ENCODE measurements at regions not wholly inside any gene's neighbourhood (a gene's known extent, or its start where the extent isn't known, plus 50 kb on each side); places are given as distances from the start of the nearest gene placed in this dataset.

DNA sequence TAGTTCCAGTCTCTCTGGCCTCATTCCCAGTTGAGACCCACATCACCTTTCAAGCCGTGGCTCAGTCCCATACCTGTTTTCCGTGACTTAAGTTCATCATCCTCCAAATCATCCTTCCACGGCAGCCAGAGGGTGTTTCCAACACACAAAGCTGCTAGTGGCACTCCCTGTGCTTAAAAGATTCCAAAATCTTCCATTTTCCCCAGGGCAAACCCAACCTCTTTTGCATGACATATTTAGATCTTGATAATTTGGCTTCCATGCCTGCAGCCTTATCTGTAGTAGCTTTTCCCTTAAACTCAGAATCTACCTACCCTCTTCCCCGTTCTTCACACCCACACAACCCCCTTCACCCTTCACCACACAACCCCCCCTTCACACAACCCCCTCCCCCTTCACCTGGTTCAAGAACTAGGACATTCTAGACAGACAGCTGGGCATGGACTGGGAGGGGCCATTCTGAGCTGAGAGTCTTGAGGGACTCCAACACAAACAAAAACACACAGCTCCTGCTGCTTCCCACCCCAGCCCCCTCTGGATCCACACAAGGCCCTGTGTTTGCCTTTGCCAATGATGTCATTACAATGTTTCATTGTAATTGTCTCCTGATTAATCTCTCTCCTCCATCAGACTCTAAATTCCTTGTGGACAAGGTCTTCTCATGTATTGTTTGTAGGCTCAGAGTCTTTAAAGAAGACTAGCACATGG lies 268.2 kb downstream of the SH3GL2 start:
- intact Hi-C loops (cut with DNase I, micrococcal nuclease) = no loop called here
- Mint-ChIP-seq H3K36me3 (ENCODE audit: low read depth) (no peaks in the 10 kb centered on the region), H3K9me3 (ENCODE audit: low read depth) (peaks cover 9% of the 10 kb centered on the region), H3K4me1 (no peaks in the 10 kb centered on the region), H3K27me3 (peaks cover 2% of the 10 kb centered on the region), H3K4me3 (no peak overlapping the region), H3K27ac (no peak overlapping the region)
- POLR2A ChIA-PET = no interaction called here
- DNase-seq = no peak
- ATAC-seq = no peak
- CTCF ChIA-PET = no interaction called here

DNA sequence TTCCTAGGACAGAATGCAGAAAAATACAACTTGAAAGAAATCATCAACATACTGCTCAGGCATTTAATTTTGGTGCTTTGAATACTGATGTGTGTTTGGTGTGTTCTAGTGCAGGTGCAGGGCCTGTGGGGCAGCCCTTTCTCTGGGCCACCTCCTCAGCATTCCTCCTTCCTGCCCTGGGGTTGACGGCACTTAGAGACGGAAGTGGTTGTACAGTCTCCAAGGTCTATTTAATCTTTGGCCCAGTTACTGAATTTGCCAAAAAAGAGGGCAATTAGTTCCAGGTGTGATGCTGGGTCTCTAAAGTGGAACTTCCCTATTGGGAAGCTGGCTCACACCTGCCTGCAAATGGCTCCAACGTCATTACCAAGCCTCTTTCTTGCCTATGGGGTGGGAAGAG lies 269.0 kb downstream of the SH3GL2 start:
- ChIA-PET CTCF (no interaction called here), POLR2A (no interaction called here)
- intact Hi-C loops (cut with DNase I, micrococcal nuclease) = no loop called here
- no peak overlapping the region for H3K27ac Mint-ChIP-seq
- H3K4me3 Mint-ChIP-seq = no peak overlapping the region
- H3K36me3 Mint-ChIP-seq (ENCODE audit: low read depth) = no peaks in the 10 kb centered on the region
- ATAC-seq (no peak), DNase-seq (no peak)
- H3K4me1 Mint-ChIP-seq = no peaks in the 10 kb centered on the region
- peaks cover 9% of the 10 kb centered on the region for H3K9me3 Mint-ChIP-seq (ENCODE audit: low read depth)
- peaks cover 2% of the 10 kb centered on the region for H3K27me3 Mint-ChIP-seq

DNA sequence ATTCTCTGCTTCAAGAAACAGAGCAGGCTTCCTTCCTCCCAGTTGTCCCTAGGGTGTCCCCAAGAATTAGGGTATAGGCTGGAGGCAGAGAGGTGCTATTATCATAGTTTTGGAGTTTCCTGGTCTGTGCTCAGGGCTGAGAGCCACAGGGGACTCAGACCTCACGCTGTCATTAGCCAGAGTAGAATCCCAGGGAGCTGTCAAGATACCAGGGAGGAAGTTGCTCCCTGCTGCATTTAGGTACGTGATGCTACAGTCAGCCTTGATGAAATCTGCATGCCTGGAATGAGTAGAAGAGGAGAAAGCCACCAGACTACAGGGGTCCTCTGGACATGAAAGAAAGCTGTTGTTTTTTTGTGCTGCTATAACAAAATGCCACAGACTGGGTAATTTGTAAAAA lies 273.2 kb downstream of the SH3GL2 start:
- ATAC-seq = no peak
- H3K27me3 Mint-ChIP-seq = no peaks in the 10 kb centered on the region
- DNase-seq = no peak
- intact Hi-C loops (cut with DNase I, micrococcal nuclease) = no loop called here
- CTCF ChIA-PET = no interaction called here
- POLR2A ChIA-PET = no interaction called here
- no peaks in the 10 kb centered on the region for H3K4me1 Mint-ChIP-seq
- no peak overlapping the region for H3K27ac Mint-ChIP-seq
- H3K36me3 Mint-ChIP-seq (ENCODE audit: low read depth) = no peaks in the 10 kb centered on the region
- H3K4me3 Mint-ChIP-seq = no peak overlapping the region
- peaks cover 2% of the 10 kb centered on the region for H3K9me3 Mint-ChIP-seq (ENCODE audit: low read depth)

DNA sequence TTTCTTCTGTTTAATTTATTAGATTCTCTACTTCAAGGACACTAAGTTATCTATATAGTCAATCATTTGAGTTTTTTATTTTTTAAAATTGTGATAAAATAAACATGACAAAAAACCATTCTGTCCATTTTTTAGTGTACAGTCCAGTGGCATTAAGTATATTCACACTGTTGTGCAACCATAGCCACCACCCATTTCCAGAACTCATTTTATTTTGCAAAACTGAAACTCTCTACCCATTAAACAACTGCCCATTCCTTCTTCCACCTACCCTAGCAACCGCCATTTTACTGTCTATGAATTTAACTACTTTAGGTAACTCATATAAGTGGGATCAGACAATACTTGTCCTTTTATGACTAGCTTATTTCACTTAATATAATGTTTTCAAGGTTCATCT lies 275.6 kb downstream of the SH3GL2 start:
- CTCF ChIA-PET = no interaction called here
- intact Hi-C loops (cut with DNase I, micrococcal nuclease) = no loop called here
- POLR2A ChIA-PET = no interaction called here

DNA sequence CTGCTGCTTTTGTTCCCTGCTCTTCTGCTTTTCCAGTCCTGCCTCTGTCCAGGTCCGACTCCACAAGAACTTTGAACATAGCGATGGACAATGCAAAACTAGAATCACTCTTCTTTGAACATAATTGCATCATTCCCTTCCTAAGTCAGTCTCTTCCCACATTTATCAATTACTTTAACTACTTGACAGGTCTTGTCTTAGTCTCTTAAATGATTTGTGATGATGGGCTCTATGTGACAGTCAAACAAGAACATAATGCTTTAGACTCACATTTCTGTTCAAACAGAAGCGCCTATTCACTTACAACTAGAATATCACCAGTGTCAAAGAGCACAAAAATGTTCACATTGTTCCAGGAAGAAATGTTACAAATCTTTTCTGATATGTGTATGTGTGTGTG lies 278.1 kb downstream of the SH3GL2 start:
- POLR2A ChIA-PET = no interaction called here
- Mint-ChIP-seq H3K36me3 (ENCODE audit: low read depth) (no peaks in the 10 kb centered on the region), H3K9me3 (ENCODE audit: low read depth) (peaks cover 4% of the 10 kb centered on the region), H3K4me3 (no peak overlapping the region), H3K27me3 (no peaks in the 10 kb centered on the region), H3K4me1 (no peaks in the 10 kb centered on the region), H3K27ac (no peak overlapping the region)
- DNase-seq (no peak), ATAC-seq (no peak)
- intact Hi-C loops (cut with DNase I, micrococcal nuclease) = no loop called here
- CTCF ChIA-PET = no interaction called here

More for the DNA sequence above, 275.6 kb downstream of the SH3GL2 start:
- no peak overlapping the region for H3K27ac Mint-ChIP-seq
- H3K4me3 Mint-ChIP-seq = no peak overlapping the region
- no peak for DNase-seq
- peaks cover 4% of the 10 kb centered on the region for H3K9me3 Mint-ChIP-seq (ENCODE audit: low read depth)
- no peak for ATAC-seq
- no peaks in the 10 kb centered on the region for H3K27me3 Mint-ChIP-seq
- H3K4me1 Mint-ChIP-seq = no peaks in the 10 kb centered on the region
- no peaks in the 10 kb centered on the region for H3K36me3 Mint-ChIP-seq (ENCODE audit: low read depth)

DNA sequence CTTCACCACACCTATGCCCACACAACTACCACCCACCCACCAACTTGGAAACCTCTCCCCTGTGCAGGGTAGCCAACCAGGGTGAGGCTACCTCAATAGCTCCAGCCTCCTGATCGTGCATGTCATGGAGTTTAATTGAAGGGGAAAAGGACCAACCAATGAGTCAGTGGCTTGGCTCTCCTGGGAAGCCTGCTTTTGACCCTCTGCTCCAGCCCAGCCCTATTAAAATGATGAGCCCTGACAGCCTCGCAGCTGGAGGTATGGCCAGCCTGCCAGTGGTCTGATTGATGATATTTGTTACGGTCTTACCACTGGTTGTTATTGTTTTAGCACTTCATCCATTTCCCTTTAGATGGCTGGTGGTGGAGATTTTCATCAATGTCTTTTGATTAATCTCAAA lies 280.4 kb downstream of the SH3GL2 start:
- no peak overlapping the region for H3K4me3 Mint-ChIP-seq
- H3K4me1 Mint-ChIP-seq = no peaks in the 10 kb centered on the region
- ChIA-PET CTCF (no interaction called here), POLR2A (no interaction called here)
- H3K27ac Mint-ChIP-seq = no peak overlapping the region
- no peak for ATAC-seq
- intact Hi-C loops (cut with DNase I, micrococcal nuclease) = no loop called here
- H3K36me3 Mint-ChIP-seq (ENCODE audit: low read depth) = no peaks in the 10 kb centered on the region
- H3K27me3 Mint-ChIP-seq = no peaks in the 10 kb centered on the region
- no peak for DNase-seq
- H3K9me3 Mint-ChIP-seq (ENCODE audit: low read depth) = peaks cover 6% of the 10 kb centered on the region

DNA sequence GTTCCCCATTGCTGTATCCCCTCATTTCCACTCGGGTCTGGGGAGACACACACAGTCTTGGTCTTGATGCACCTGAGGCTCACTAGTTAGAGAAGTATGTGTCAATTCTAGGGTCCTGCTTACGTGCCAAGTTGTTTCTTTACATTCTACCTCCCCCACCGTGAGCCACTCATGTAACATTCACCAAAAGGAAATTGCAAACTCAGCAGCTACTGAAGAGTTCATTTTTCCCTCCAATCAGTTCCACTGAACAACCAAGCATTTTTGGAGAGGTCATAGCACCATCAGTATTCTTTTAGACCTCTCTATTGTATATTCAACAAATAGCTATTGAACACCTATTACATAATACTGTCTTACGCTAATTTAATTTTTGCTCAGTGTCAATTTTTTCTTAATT lies 281.1 kb downstream of the SH3GL2 start:
- ChIA-PET POLR2A (no interaction called here), CTCF (no interaction called here)
- H3K27ac Mint-ChIP-seq = no peak overlapping the region

DNA sequence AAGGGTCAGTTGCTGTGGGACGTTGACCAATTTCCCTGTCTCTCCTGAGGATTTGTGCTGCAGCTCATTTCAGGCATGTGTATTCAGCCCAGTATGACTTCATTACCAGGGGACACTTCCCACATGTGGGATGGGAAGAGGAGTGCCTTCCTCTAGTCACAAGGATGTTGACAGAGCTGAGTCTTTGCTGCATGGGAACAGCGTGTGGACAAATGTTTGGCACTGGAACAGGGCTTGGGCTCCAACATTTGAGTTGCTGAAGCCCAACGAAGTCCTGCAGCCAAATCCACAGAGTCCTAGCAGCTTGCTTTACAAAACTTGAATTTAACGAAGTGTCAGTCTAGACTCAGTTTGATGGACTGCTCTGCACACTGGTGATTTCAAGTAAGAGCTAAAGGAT lies 283.2 kb downstream of the SH3GL2 start:
- no peaks in the 10 kb centered on the region for H3K36me3 Mint-ChIP-seq (ENCODE audit: low read depth)
- intact Hi-C loops (cut with DNase I, micrococcal nuclease) = no loop called here
- ATAC-seq (no peak), DNase-seq (no peak)
- ChIA-PET POLR2A (no interaction called here), CTCF (no interaction called here)
- no peak overlapping the region for H3K27ac Mint-ChIP-seq
- no peaks in the 10 kb centered on the region for H3K27me3 Mint-ChIP-seq
- H3K9me3 Mint-ChIP-seq (ENCODE audit: low read depth) = peaks cover 4% of the 10 kb centered on the region
- no peaks in the 10 kb centered on the region for H3K4me1 Mint-ChIP-seq
- H3K4me3 Mint-ChIP-seq = no peak overlapping the region

More for the DNA sequence above, 281.1 kb downstream of the SH3GL2 start:
- no peaks in the 10 kb centered on the region for H3K4me1 Mint-ChIP-seq
- no peak for ATAC-seq
- intact Hi-C loops (cut with DNase I, micrococcal nuclease) = no loop called here
- DNase-seq = no peak
- no peaks in the 10 kb centered on the region for H3K36me3 Mint-ChIP-seq (ENCODE audit: low read depth)
- peaks cover 6% of the 10 kb centered on the region for H3K9me3 Mint-ChIP-seq (ENCODE audit: low read depth)
- H3K4me3 Mint-ChIP-seq = no peak overlapping the region
- H3K27me3 Mint-ChIP-seq = no peaks in the 10 kb centered on the region

DNA sequence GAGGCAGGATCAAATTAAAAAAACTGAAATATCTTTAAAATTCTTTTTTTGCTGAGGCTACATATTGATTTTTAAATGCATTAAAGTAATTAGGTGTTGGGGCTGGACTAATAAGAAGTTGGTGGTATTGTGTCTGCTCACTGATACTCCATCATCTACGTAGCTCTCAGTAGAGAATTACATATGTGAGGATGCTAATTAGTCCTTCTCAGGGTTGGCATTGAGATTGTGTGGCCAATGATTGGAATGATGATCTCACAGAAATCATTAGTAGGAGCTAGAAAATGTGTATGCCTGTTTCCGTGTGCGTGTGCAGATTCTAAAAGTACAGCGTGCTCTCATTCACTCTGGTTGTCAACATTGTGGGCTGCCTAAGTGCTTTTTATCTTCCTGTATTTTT lies 283.8 kb downstream of the SH3GL2 start:
- Mint-ChIP-seq H3K4me1 (no peaks in the 10 kb centered on the region), H3K9me3 (ENCODE audit: low read depth) (peaks cover 4% of the 10 kb centered on the region), H3K4me3 (no peak overlapping the region), H3K27ac (no peak overlapping the region), H3K36me3 (ENCODE audit: low read depth) (no peaks in the 10 kb centered on the region), H3K27me3 (no peaks in the 10 kb centered on the region)
- ChIA-PET POLR2A (no interaction called here), CTCF (no interaction called here)
- ATAC-seq (no peak), DNase-seq (no peak)
- intact Hi-C loops (cut with DNase I, micrococcal nuclease) = no loop called here

DNA sequence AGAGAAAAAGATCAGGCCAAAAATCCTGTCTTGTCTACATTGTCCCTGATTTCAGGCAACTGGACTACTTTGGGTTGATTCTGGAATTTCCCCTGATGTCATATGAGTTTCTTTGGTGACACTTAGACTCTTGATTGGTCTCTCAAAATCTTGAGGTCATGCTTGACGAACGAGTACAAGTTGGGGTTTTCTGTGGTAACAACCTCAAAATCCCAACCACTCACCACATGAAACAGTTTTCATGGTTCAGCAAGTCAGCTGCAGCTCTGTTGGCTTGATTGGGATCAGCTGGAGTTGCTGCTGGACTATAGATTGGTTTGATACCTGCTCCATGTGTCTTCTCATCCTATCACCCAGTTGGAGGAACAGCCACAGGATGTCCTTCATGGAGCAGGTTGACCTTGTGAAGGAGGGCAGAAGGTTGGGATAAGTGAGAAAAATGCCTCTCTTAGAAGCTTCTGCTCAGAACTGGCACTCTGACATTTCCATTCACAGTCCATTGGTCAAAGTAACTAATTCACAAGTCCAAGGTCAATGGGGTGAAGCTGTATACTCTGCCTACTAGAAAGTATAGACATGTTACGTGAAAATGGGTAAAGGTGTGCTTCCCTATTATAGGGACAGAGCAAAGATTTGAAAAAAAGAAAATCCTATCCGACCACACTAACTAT lies 284.5 kb downstream of the SH3GL2 start:
- H3K9me3 Mint-ChIP-seq (ENCODE audit: low read depth) = peaks cover 4% of the 10 kb centered on the region
- ATAC-seq = no peak

DNA sequence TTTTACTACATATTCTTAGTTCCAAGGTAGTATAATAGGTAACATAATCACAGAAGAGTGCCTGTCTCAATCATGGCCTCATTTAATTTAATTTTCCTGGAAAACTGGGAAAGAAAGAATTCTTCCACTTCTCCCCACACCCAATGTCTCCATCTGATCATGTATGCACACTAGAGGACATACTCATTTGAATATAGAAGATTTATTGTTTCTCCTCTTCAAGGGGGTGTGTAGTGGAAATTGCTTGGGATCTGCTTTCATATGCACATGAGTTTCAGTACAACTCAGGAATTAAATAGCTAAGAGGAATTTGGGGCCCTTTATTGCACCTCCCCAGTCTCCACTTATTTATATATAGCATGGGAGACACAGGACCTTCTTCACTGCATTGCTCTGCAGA lies 285.1 kb downstream of the SH3GL2 start:
- H3K36me3 Mint-ChIP-seq (ENCODE audit: low read depth) = no peaks in the 10 kb centered on the region

More for the DNA sequence above, 284.5 kb downstream of the SH3GL2 start:
- ChIA-PET CTCF (no interaction called here), POLR2A (no interaction called here)
- DNase-seq = no peak
- Mint-ChIP-seq H3K27ac (no peak overlapping the region), H3K36me3 (ENCODE audit: low read depth) (no peaks in the 10 kb centered on the region), H3K4me3 (no peak overlapping the region), H3K27me3 (no peaks in the 10 kb centered on the region), H3K4me1 (no peaks in the 10 kb centered on the region)
- intact Hi-C loops (cut with DNase I, micrococcal nuclease) = no loop called here

DNA sequence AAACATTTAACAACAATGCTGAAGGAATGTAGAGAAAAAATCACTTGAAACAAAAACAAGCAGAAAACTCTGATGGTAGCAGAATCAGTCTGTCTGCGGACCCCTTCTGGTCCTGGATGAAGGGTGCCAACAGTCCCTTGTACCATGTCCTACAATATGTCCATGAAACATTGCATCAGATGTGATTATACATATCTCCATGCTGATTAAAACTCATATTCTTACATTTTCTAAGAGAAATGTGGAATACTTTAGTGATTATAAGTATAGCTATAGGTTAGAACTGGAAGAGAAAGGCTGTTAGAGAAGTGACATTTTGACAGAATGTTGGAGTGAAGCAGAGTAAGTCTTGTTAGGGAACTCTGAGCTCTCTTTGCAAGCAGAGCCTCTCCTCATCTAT lies 286.1 kb downstream of the SH3GL2 start:
- Mint-ChIP-seq H3K36me3 (ENCODE audit: low read depth) (no peaks in the 10 kb centered on the region), H3K9me3 (ENCODE audit: low read depth) (peaks cover 2% of the 10 kb centered on the region), H3K4me1 (no peaks in the 10 kb centered on the region), H3K27ac (no peak overlapping the region), H3K4me3 (no peak overlapping the region), H3K27me3 (no peaks in the 10 kb centered on the region)
- ChIA-PET POLR2A (no interaction called here), CTCF (no interaction called here)
- DNase-seq (no peak), ATAC-seq (no peak)
- intact Hi-C loops (cut with DNase I, micrococcal nuclease) = no loop called here

More for the DNA sequence above, 285.1 kb downstream of the SH3GL2 start:
- POLR2A ChIA-PET = no interaction called here
- CTCF ChIA-PET = no interaction called here
- Mint-ChIP-seq H3K9me3 (ENCODE audit: low read depth) (peaks cover 2% of the 10 kb centered on the region), H3K27ac (no peak overlapping the region), H3K4me3 (no peak overlapping the region), H3K4me1 (no peaks in the 10 kb centered on the region), H3K27me3 (no peaks in the 10 kb centered on the region)
- no peak for ATAC-seq
- no peak for DNase-seq
- intact Hi-C loops (cut with DNase I, micrococcal nuclease) = no loop called here
